Chondrocyte (in vitro differentiated cells): ENCODE measurements at regions not wholly inside any gene's neighbourhood (a gene's known extent, or its start where the extent isn't known, plus 50 kb on each side); places are given as distances from the start of the nearest gene placed in this dataset.

ENCODE experiments used
- DNase-seq: peaks from one replicate; pipeline ENCODE4 v3.0.0; 2021; ENCODE audit warnings: mixed read lengths, low spot score
- H3K27ac Mint-ChIP-seq: one replicate; pipeline ENCODE4 v1.8.0; 2021; ENCODE audit warnings: mild to moderate bottlenecking, moderate library complexity, mixed read lengths; ENCODE audit not compliant: unreplicated experiment
- H3K27me3 Mint-ChIP-seq: 2 replicates; pipeline ENCODE4 v1.8.0; 2021; ENCODE audit warnings: low read depth, mixed read lengths
- H3K36me3 Mint-ChIP-seq: 2 replicates; pipeline ENCODE4 v1.8.0; 2021; ENCODE audit warnings: low read depth, mixed read lengths
- H3K4me1 Mint-ChIP-seq: 2 replicates; pipeline ENCODE4 v1.8.0; 2021; ENCODE audit warnings: low read depth, mild to moderate bottlenecking, mixed read lengths
- H3K4me3 Mint-ChIP-seq: one replicate; pipeline ENCODE4 v1.8.0; 2021; ENCODE audit warnings: mild to moderate bottlenecking, moderate library complexity, mixed read lengths; ENCODE audit not compliant: unreplicated experiment
- H3K9me3 Mint-ChIP-seq: 2 replicates; pipeline ENCODE4 v1.8.0; 2021; ENCODE audit warnings: low read depth, mixed read lengths
- TF ChIP-seq, protein P1 (sequence below): fragments of 200-600 bp; sonication (generic); IDR thresholded peaks from 2 replicates; pipeline ENCODE4 v1.5.0; 2021; ENCODE audit warnings: antibody characterized with exemption, mild to moderate bottlenecking, moderate library complexity

DNA sequence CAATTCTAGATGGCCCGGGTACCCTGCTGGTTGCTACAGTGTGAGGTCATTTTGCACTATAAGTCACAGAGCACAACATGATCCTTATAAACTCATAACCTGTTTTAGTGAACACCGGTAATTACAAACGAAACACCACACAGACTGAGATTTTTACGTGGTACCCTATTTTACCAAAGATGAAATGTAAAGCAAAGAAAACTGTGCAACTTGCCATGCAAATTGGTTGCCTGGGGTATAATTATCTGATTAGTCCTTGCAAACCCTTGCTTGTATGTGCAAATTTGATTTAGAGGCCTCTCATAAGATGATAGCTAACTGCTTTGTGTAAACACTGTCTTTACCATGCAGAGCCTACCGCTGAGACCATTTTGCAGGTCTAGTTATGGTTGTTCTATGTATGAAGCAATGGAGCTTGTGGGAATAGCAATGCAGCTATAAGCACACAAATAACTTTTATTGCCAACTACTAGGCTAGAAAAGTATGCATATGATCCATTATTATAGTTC, 372.1 kb upstream of the FAR2 start:
- H3K36me3 Mint-ChIP-seq = no peaks in the 10 kb centered on the region
- no peak for DNase-seq
- no peak overlapping the region for H3K4me3 Mint-ChIP-seq
- no peaks in the 10 kb centered on the region for H3K4me1 Mint-ChIP-seq
- H3K27ac Mint-ChIP-seq = no peak overlapping the region
- no peaks in the 10 kb centered on the region for H3K27me3 Mint-ChIP-seq
- TF ChIP-seq, protein P1, sequence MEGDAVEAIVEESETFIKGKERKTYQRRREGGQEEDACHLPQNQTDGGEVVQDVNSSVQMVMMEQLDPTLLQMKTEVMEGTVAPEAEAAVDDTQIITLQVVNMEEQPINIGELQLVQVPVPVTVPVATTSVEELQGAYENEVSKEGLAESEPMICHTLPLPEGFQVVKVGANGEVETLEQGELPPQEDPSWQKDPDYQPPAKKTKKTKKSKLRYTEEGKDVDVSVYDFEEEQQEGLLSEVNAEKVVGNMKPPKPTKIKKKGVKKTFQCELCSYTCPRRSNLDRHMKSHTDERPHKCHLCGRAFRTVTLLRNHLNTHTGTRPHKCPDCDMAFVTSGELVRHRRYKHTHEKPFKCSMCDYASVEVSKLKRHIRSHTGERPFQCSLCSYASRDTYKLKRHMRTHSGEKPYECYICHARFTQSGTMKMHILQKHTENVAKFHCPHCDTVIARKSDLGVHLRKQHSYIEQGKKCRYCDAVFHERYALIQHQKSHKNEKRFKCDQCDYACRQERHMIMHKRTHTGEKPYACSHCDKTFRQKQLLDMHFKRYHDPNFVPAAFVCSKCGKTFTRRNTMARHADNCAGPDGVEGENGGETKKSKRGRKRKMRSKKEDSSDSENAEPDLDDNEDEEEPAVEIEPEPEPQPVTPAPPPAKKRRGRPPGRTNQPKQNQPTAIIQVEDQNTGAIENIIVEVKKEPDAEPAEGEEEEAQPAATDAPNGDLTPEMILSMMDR = no peak
- H3K9me3 Mint-ChIP-seq = no peaks in the 10 kb centered on the region

DNA sequence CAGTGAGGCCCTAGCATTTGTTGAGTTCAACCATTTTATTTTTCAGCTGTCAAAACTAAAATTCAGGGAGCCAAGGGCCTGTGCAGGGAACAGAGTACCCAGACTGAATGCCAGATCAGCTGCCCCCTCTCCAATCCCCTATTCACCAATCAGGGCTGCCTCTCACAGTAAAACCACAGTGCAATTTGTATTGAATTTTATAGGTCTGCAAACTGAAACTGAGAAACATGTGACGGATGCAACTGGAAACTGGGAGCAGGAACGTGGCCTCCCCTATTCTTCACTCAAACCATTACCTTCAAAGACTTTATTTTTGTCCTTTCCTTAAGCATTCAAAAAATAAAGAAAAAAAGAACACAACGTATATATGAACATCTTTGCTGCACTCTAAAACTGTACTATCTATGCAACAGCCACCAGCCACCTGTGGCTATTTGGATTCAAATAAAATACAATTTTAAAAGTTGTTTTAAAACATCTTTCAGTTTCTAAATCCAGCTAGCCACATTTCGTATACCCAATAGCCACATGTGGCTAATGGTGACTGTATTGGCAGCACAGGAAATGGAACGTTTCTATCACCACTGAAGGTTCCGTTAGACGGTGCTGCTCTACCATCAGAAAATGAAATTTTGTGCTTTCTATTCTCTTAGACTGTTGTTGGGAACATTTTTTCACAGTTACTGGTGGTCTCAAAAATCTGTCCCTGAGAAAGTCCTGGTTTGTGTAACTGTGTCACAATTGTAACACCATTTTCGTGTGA, 371.3 kb upstream of the FAR2 start:
- TF ChIP-seq, protein P1 = no peak
- no peak for DNase-seq
- H3K27me3 Mint-ChIP-seq = no peaks in the 10 kb centered on the region
- H3K4me1 Mint-ChIP-seq = no peaks in the 10 kb centered on the region
- H3K4me3 Mint-ChIP-seq = no peak overlapping the region
- H3K36me3 Mint-ChIP-seq = no peaks in the 10 kb centered on the region
- H3K9me3 Mint-ChIP-seq = no peaks in the 10 kb centered on the region
- no peak overlapping the region for H3K27ac Mint-ChIP-seq

DNA sequence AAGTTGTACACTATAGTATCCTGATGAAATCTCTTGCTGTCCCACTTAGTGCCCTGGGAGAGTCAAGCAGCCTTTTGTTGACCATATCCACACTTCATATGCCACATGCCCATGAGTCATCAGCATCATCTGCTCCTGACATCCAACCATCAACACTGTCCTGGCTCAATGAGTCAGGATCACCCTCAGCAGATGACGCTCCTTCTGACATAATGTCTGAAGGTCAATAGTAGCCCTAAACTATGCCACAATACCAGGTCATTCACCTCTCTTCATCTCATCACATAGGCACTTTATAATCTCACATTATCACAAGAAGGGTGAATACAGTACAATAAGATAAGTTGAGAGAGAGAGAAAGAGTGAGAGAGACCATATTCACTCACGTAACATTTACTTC, 369.0 kb upstream of the FAR2 start:
- no peak for DNase-seq
- no peaks in the 10 kb centered on the region for H3K9me3 Mint-ChIP-seq
- no peak overlapping the region for H3K27ac Mint-ChIP-seq

DNA sequence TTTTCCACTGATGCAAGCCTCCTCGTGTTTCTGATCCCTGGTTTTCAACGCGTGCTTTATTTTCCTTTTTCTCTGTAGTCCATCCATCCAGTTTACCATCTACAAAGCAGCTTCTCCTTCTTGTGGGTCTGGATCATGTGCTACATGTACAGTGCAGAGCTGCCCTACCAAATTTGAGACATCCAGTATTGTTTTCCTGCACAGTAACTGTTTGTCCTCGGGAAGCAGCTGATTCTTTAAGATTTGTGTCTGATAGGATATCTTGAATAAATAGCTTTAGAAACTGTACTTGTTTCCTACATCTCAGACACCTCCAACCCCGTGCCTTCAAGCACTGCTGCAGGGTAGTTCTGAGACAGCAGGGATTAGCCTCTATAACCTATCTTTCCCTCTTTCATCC, 368.1 kb upstream of the FAR2 start:
- Mint-ChIP-seq H3K27ac (no peak overlapping the region), H3K36me3 (no peaks in the 10 kb centered on the region), H3K4me1 (no peaks in the 10 kb centered on the region), H3K27me3 (no peaks in the 10 kb centered on the region), H3K4me3 (no peak overlapping the region), H3K9me3 (no peaks in the 10 kb centered on the region)
- TF ChIP-seq, protein P1 = no peak
- DNase-seq = no peak

More for the DNA sequence above, 369.0 kb upstream of the FAR2 start:
- H3K36me3 Mint-ChIP-seq = no peaks in the 10 kb centered on the region
- H3K27me3 Mint-ChIP-seq = no peaks in the 10 kb centered on the region
- TF ChIP-seq, protein P1 = no peak
- H3K4me3 Mint-ChIP-seq = no peak overlapping the region
- no peaks in the 10 kb centered on the region for H3K4me1 Mint-ChIP-seq

DNA sequence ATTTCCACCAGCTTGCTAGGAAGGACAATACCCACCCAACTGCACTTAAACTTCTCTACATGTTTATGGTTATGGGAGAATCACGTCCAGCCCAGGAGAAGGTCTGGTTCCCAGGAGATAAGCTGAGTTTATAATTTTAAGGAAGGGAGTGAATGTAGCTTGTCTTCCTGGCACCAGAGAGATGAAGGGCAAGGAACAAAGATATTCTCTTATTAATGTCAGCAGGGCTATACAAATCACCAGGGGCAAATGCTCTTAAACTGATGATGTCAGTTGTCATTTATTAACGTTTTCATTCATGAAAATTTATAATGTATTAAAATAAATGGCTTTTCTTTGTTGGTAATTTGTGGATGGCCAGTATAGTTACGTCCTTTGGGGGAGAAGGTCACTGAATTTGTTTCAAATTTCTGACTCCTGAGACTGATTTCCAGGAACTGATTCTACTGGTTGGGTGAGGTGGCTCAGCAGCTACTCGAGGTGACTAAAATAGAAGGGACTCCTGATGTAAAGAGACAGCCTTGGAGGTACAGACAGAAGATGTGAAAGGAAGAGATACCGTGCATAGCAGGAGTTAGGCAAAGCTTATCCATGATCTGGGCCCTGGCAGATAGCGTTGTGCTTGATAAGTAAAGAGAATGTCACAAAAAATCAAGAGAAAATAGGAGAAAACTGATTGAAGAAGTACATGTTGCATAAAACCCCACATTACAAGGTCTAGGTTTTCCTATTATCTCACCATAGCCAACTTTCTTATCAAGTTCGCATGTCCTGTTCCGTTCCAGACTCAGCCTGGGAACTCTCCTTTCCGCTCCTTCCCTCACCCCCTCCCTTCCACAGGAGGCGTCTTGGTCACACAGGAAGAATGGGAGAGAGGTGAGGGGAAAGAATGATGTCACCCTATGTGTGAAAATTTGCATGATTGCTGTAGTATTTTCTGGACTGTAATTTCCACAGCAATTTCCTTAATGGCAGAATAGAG, 367.1 kb upstream of the FAR2 start:
- Mint-ChIP-seq H3K27ac (no peak overlapping the region), H3K9me3 (no peaks in the 10 kb centered on the region), H3K27me3 (no peaks in the 10 kb centered on the region), H3K4me3 (no peak overlapping the region), H3K36me3 (no peaks in the 10 kb centered on the region), H3K4me1 (no peaks in the 10 kb centered on the region)
- no peak for DNase-seq
- TF ChIP-seq, protein P1 = no peak
